ENCODE measurements at regions not wholly inside any gene's neighbourhood (a gene's known extent, or its start where the extent isn't known, plus 50 kb on each side); places are given as distances from the start of the nearest gene placed in this dataset.

GRCh38 chr3:27576171-27576570 lies 92.0 kb upstream of the SLC4A7 start:
- peaks cover 6% of the 10 kb centered on the region for H3K4me1 Mint-ChIP-seq
- Histone ChIP-seq H3K4me2 (no peak overlapping the region), H2AFZ (no peak overlapping the region), H3K36me3 (ENCODE audit: insufficient read depth) (no peaks in the 10 kb centered on the region), H3K27me3 (ENCODE audit: insufficient read depth) (no peaks in the 10 kb centered on the region), H3K79me2 (replicated peaks; ENCODE audit: insufficient read depth) (no peaks in the 10 kb centered on the region), H4K20me1 (replicated peaks; ENCODE audit: insufficient read depth) (no peaks in the 10 kb centered on the region), H3K4me1 (ENCODE audit: insufficient read depth) (no peaks in the 10 kb centered on the region), H3K4me3 (no peak overlapping the region), H3F3A (replicated peaks; ENCODE audit: low read depth) (no peaks in the 10 kb centered on the region), H3K27ac (ENCODE audit: low read depth) (no peak overlapping the region), H3K9me2 (ENCODE audit: insufficient read depth) (no peaks in the 10 kb centered on the region; the same call in 1 of the 2 replicates)
- TF ChIP-seq POLR2AphosphoS5 (IDR thresholded peaks at IDR 0.05; ENCODE audit: low read depth) (no peak), REST (IDR thresholded peaks at IDR 0.05; ENCODE audit: unreplicated experiment) (no peak)
- H3K9me3 Mint-ChIP-seq = peaks cover 2% of the 10 kb centered on the region; the same call in 2 of the 3 replicates
- H3K36me3 Mint-ChIP-seq (ENCODE audit: low read depth) = no peaks in the 10 kb centered on the region
- peaks cover 3% of the 10 kb centered on the region for H3K27me3 Mint-ChIP-seq (ENCODE audit: insufficient read depth, low read depth, poor library complexity)
- ATAC-seq (no peak), DNase-seq (ENCODE audit: low spot score) (no peak)
- no peak overlapping the region for H3K27ac Mint-ChIP-seq
- no peak overlapping the region for H3K4me3 Mint-ChIP-seq

GRCh38 chr3:27575499-27575898 lies 91.3 kb upstream of the SLC4A7 start:
- Mint-ChIP-seq H3K36me3 (ENCODE audit: low read depth) (no peaks in the 10 kb centered on the region), H3K4me3 (no peak overlapping the region), H3K27me3 (ENCODE audit: insufficient read depth, low read depth, poor library complexity) (peaks cover 3% of the 10 kb centered on the region), H3K27ac (no peak overlapping the region), H3K9me3 (peaks cover 2% of the 10 kb centered on the region; the same call in 2 of the 3 replicates), H3K4me1 (peaks cover 10% of the 10 kb centered on the region)
- no peak for ATAC-seq
- Histone ChIP-seq H3K79me2 (replicated peaks; ENCODE audit: insufficient read depth) (no peaks in the 10 kb centered on the region), H3F3A (replicated peaks; ENCODE audit: low read depth) (no peaks in the 10 kb centered on the region), H3K27me3 (ENCODE audit: insufficient read depth) (no peaks in the 10 kb centered on the region), H3K4me2 (no peak overlapping the region), H3K36me3 (ENCODE audit: insufficient read depth) (no peaks in the 10 kb centered on the region), H3K4me1 (ENCODE audit: insufficient read depth) (no peaks in the 10 kb centered on the region), H3K4me3 (no peak overlapping the region), H2AFZ (no peak overlapping the region), H3K27ac (ENCODE audit: low read depth) (no peak overlapping the region), H3K9me2 (ENCODE audit: insufficient read depth) (no peaks in the 10 kb centered on the region; the same call in 1 of the 2 replicates), H4K20me1 (replicated peaks; ENCODE audit: insufficient read depth) (no peaks in the 10 kb centered on the region)
- no peak for DNase-seq (ENCODE audit: low spot score)
- TF ChIP-seq NANOG (IDR thresholded peaks at IDR 0.05; ENCODE audit: borderline replicate concordance) (no peak), CTCF (conservative IDR thresholded peaks at IDR 0.05; ENCODE audit: low read depth in 2 of 2) (no peak), CREB1 (CRISPR knock-in tag; IDR thresholded peaks at IDR 0.05; ENCODE audit: low read depth) (no peak), JUNB (IDR thresholded peaks at IDR 0.05; ENCODE audit: unreplicated experiment) (no peak), ZNF114 (CRISPR knock-in tag; IDR thresholded peaks at IDR 0.05) (no peak), POLR2AphosphoS5 (IDR thresholded peaks at IDR 0.05; ENCODE audit: low read depth) (no peak), ZNF331 (CRISPR knock-in tag; IDR thresholded peaks at IDR 0.05; ENCODE audit: low read depth) (no peak), ETS1 (IDR thresholded peaks at IDR 0.05) (no peak), EZH2phosphoT487 (IDR thresholded peaks at IDR 0.05; ENCODE audit: unreplicated experiment) (no peak)

Measured in GM23338 (cell line).